HG03575 (cell line): ENCODE measurements at regions not wholly inside any gene's neighbourhood (a gene's known extent, or its start where the extent isn't known, plus 50 kb on each side); places are given as distances from the start of the nearest gene placed in this dataset.
"Not testable (repeated sequence)": the region's sequence is repeated elsewhere in the genome, so short reads cannot be mapped to it uniquely, and the experiment has no call there.

ENCODE experiments used
- ATAC-seq: cut with Tn5 transposase; IDR thresholded peaks from one replicate; pipeline ENCODE4 v1.9.1; 2021; ENCODE audit not compliant: unreplicated experiment, insufficient number of reproducible peaks, low FRiP score; ENCODE audit errors: extremely low read depth

DNA sequence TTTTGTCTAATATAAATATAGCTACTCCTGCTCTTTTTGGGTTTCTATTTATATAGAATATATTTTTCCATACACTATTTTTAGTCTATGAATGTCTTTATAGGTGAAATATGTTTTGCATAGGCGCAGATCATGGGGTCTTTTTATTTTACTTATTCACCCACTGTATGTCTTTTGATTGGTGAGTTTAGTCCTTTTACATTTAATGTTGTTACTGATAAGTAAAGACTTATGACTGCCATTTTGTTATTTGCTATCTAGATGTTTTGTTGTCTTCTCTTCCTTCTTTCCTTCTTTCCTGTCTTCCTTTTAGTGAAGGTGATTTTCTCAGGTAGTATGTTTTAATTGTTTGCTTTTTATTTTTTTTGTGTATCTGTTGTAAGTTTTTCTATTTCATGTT lies 276.8 kb upstream of the CNTNAP2 start:
- no peak for ATAC-seq

GRCh38 chr7:145831616-145832206 lies 284.9 kb upstream of the CNTNAP2 start:
- ATAC-seq, result no peak

DNA sequence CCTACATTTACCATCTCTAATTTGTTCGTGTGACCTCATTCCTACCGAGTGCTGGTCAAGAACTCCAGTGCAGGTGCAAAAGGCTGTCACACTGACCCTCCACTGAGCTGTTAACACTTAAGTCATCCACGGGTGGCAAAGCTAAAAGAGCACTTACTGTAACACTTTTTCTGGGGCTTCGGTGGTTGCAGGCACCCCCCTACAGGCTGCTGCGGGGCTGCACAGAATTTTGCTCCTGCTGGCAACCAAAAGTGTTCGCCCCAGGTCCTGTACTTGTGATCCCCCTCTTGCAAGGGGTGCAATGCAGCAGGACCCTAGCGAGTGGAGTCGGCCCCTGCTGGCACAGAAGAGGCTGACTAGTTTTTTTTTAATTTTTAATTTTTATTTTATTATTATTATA lies 298.9 kb upstream of the CNTNAP2 start:
- no peak for ATAC-seq

GRCh38 chr7:145812218-145812617 lies 304.4 kb upstream of the CNTNAP2 start:
- no peak for ATAC-seq

DNA sequence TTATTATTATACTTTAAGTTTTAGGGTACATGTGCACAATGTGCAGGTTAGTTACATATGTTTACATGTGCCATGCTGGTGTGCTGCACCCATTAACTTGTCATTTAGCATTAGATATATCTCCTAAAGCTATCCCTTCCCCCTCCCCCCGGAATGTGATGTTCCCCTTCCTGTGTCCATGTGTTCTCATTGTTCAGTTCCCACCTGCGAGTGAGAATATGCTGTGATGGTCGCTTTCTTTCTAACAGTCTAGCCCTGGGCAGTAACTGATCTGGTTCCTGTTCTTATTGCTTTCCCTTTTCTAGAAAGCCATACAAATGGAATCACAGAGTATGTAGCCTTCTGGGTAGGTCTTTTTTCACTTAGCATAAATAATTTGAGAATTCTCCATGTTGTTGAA lies 311.1 kb upstream of the CNTNAP2 start:
- ATAC-seq, result not testable (repeated sequence)

DNA sequence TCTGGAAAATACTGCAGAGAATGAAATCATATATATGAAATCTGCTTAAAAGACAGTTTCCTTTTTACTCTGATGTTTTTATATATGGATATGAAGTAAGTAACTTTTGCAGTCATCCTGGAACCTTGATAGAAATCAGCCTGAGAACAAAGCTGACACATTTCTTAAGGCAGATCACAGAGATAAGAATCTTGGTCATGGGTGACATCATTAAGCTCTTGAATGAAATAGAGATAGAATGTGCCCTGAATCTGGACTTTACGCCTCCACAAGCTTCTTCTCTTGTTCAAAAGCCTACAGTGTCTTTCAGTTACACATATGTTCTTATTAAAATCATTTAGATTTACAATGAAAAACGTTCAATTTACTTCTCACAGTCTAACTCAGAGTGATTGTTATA lies 319.1 kb upstream of the CNTNAP2 start:
- no peak for ATAC-seq

GRCh38 chr7:145795132-145795531 lies 321.5 kb upstream of the CNTNAP2 start:
- no peak for ATAC-seq

DNA sequence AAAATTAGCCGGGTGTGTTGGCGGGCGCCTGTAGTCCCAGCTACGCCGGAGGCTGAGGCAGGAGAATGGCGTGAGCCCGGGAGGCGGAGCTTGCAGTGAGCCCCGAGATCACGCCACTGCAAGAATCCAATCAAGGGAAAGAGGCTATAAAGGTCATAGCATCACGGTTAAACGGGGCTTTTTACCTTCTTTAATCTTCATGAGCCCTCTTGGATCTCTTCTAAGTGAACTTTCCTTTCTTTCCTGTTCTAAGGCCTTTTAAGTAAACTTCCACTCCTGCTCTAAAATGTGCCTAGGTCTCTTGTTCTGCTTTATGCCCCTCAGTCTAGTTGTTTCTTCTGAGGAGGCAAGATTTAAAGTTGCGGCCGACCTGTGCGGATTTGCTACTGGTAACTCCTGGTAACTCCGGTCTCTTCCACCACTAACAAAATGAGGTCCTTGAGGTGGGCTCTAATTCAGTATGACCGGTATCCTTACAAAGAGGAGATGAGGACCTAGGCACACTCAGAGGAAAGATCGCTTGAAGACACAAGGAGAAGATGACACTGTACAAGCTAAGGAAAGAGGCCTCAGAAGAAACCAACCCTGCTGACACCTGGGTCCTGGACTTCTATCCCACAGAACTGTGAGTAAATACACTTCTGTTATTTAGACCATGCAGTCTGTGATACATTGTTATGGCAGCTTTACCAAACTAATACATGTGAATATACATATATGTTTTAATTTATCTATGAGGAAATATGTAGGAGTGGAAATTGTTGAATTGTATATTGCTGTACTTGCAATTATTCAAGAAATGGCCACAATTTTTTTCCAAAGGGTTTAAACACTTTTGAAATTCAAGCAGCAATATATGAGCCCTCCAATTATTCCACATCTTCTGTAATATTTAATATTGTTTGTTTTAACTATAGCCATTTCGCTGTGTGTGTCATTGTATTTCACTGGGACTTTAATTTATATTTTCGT lies 331.5 kb upstream of the CNTNAP2 start:
- ATAC-seq, result no peak

GRCh38 chr7:145781388-145781787 lies 335.2 kb upstream of the CNTNAP2 start:
- not testable (repeated sequence) for ATAC-seq

DNA sequence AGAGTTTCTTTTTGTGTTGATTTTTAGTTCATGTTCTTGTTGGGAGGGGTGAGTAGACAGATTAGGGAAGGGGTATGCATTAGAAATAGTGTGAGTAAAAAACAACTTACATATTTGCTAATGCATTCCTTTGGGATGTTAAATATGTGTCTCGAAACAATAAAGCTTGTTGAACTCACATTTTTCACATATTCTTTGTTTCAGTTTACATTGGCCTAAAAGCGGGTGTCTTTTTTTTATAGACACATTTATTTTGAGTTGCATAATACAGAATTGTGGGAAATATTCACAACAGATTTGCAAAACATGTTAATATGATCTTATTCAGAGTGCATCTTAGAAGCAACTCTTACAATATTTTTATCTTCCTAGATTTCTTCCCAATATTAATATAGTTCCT lies 337.5 kb upstream of the CNTNAP2 start:
- no peak for ATAC-seq

GRCh38 chr7:145774777-145775176 lies 341.8 kb upstream of the CNTNAP2 start:
- no peak for ATAC-seq

GRCh38 chr7:145753004-145753403 lies 363.6 kb upstream of the CNTNAP2 start:
- no peak for ATAC-seq

- no peak for ATAC-seq
Observed at GRCh38 chr7:145737617-145738016, 379.0 kb upstream of the CNTNAP2 start.

DNA sequence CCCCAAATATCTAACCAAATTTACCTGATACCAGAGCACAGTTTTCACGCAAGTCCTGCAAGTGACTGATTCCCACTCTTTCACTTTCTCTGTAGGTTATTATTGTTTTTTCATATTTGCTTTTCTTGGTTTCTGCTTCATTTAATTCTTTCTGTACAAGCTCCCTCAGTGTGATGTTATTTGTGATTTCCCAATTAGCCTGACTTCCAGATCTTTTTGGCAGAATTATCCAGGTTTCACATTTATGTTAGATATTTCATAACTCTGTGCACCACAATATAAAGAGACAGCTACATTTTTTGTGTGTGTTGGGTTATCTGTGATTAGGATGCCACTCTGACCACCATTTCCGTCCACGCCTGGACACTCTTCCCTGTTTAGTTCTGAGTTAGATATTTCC lies 381.5 kb upstream of the CNTNAP2 start:
- no peak for ATAC-seq

DNA sequence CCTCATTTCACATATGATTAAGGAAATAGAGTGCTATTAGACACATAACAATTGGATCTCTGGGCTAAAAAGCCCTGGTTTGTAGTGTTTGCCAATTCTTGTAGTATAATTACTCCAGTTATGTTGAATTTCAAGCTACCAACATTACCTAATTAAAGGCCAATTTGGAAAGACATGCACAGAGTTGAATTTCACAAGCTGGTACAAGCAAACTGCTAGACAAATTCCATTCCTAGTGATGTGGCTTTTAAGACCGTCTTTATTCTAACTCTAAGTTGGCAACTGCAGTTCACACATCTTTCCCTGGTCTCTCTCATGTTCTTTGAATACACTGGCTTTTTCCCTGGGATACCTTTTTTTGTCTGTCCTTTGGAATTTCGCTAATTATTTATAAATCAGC lies 384.1 kb upstream of the CNTNAP2 start:
- ATAC-seq, result no peak

GRCh38 chr7:145729691-145730090 lies 386.9 kb upstream of the CNTNAP2 start:
- no peak for ATAC-seq

GRCh38 chr7:145718129-145718528 lies 398.5 kb upstream of the CNTNAP2 start:
- ATAC-seq, result no peak

GRCh38 chr7:145700488-145700887 lies 416.1 kb upstream of the CNTNAP2 start:
- no peak for ATAC-seq

DNA sequence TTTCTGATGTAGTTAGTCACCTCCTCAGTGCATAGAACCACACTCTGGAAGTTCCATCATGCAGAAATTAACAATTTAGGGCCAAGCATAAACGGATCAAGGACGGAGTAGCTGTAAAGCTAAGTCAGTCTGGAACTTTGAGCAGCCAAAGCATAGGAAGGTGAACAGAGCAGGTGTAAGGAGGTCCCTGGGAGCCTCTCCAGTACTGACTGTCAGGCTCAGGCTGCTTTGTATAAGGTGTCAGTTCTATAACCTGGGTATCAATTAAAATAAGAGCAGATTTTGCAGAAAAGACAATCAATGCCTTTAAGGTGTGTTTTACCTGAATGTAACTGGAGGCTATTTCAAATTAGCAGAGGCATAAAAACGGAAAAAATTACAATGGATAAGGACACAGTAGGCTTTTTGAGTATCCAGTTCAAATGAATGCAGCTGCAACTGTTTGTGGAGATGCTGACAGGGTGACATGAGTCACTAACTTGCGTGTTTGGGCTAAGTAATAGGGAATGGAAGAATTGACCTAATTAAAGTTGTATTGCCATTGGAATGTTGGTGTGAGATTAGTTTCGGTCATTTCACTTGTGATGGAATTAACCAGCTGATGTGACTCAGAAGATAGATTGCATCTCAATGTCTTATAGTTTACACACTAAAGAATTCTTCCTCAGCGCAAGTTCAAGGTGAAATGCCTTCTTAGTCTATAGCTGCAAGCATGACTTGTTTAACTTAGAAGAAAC lies 417.9 kb upstream of the CNTNAP2 start:
- no peak for ATAC-seq
